A549 (cell line): ENCODE measurements at regions not wholly inside any gene's neighbourhood (a gene's known extent, or its start where the extent isn't known, plus 50 kb on each side); places are given as distances from the start of the nearest gene placed in this dataset.
A peak's percentile ranks its signal among the peaks of the same experiment; 100 is the strongest.

Source experiments
- ATAC-seq, 2 experiments: fragments of 200-7000 bp in 1 of 2; fragments of >200 bp in 1 of 2; cut with Nextera tagmentation in 1 of 2; cut with Tn5 transposase in 1 of 2; 3 replicates each; pipeline versions ENCODE4 v1.8.0 to v1.9.1; 2018 to 2020; ENCODE audit warnings: mild to moderate bottlenecking in 1 of 2, moderate library complexity in 1 of 2
- CTCF ChIA-PET: fragments of 300-600 bp; sonication (Branson Sonifier 250); formaldehyde crosslinking; extraction: SDS; loops from one replicate; lab custom pipeline; 2021; ENCODE audit warnings: antibody characterized with exemption, inconsistent platforms; lab: Yijun Ruan, JAX
- POLR2A ChIA-PET: fragments of 350-600 bp; formaldehyde crosslinking; extraction: SDS; loops from one replicate; lab custom pipeline; 2021; ENCODE audit warnings: antibody characterized with exemption, inconsistent platforms; lab: Yijun Ruan, JAX
- DNase-seq, 2 experiments: peaks; one replicate each; pipeline versions ENCODE4 v3.0.0 to v3.0.0-alpha.2; 2011 to 2016; ENCODE audit warnings: low read depth in 1 of 2, low spot score in 1 of 2
- FAIRE-seq: peaks from 2 replicates; lab custom pipeline; 2011; peaks lifted over from hg19 to GRCh38; lab: Jason Lieb, UNC
- H3K27ac ChIP-seq, 2 experiments: fragments of >200 bp; sonication (Bioruptor Twin); formaldehyde crosslinking; 3 replicates each; pipeline ENCODE4 v1.5.1; 2016 to 2017
- H3K4me1 ChIP-seq: fragments of >200 bp; sonication (Bioruptor Twin); formaldehyde crosslinking; 3 replicates; pipeline ENCODE4 v1.6.1; 2016
- H3K4me2 ChIP-seq: fragments of >200 bp; sonication (Bioruptor Twin); formaldehyde crosslinking; 3 replicates; pipeline ENCODE4 v1.6.1; 2016
- H3K4me3 ChIP-seq: fragments of >200 bp; sonication (Bioruptor Twin); formaldehyde crosslinking; 3 replicates; pipeline ENCODE4 v1.5.1; 2016
- H3K9me3 ChIP-seq: fragments of >200 bp; sonication (Bioruptor Twin); formaldehyde crosslinking; 3 replicates; pipeline ENCODE4 v1.6.1; 2016
- BHLHE40 ChIP-seq: IDR thresholded peaks from 2 replicates; pipeline ENCODE4 v1.6.1; 2012; ENCODE audit warnings: low read depth, low read length, inconsistent platforms
- CBX2 ChIP-seq: fragments of 200-600 bp; sonication (generic); IDR thresholded peaks from 2 replicates; pipeline ENCODE4 v1.6.1; 2016; ENCODE audit warnings: low read depth, mild to moderate bottlenecking, borderline replicate concordance
- CBX8 ChIP-seq: fragments of 200-600 bp; sonication (generic); IDR thresholded peaks from 2 replicates; pipeline ENCODE4 v1.6.1; 2016
- CEBPB ChIP-seq, 2 experiments: fragments of >200 bp in 1 of 2; sonication (Bioruptor Twin) in 1 of 2; formaldehyde crosslinking in 1 of 2; IDR thresholded peaks; 2 replicates each; pipeline ENCODE4 v1.6.1; 2012 to 2016
- E2F6 ChIP-seq: IDR thresholded peaks from 2 replicates; pipeline ENCODE4 v1.6.1; 2012; ENCODE audit warnings: low read depth, borderline replicate concordance
- EHMT2 ChIP-seq: fragments of 200-600 bp; sonication (generic); IDR thresholded peaks from 2 replicates; pipeline ENCODE4 v1.6.1; 2016; ENCODE audit warnings: antibody characterized with exemption, low read depth, mild to moderate bottlenecking, moderate library complexity
- EP300 ChIP-seq, 2 experiments: fragments of >200 bp; sonication (Bioruptor Twin); formaldehyde crosslinking; IDR thresholded peaks; 2 replicates in 1 of 2; 3 replicates in 1 of 2; pipeline ENCODE4 v1.6.1; 2016 to 2017
- FOSL2 ChIP-seq, 2 experiments: fragments of 450-650 bp in 1 of 2; fragments of >200 bp in 1 of 2; sonication (Bioruptor Twin) in 1 of 2; formaldehyde crosslinking; IDR thresholded peaks; 2 replicates each; pipeline versions ENCODE4 v1.5.0 to v1.6.1; 2016 to 2020; ENCODE audit warnings: mild to moderate bottlenecking in 1 of 2, moderate library complexity in 1 of 2
- FOXS1 ChIP-seq: fragments of 250-450 bp; sonication (Bioruptor Pico); IDR thresholded peaks from 2 replicates; pipeline ENCODE4 v1.5.0; 2020; ENCODE audit warnings: mild to moderate bottlenecking, moderate library complexity
- GATA3 ChIP-seq: IDR thresholded peaks from 2 replicates; pipeline ENCODE4 v1.6.1; 2012; ENCODE audit warnings: borderline replicate concordance
- HDAC2 ChIP-seq: fragments of 200-600 bp; sonication (generic); IDR thresholded peaks from 2 replicates; pipeline ENCODE4 v1.6.1; 2016
- HOXB5 ChIP-seq: fragments of 250-450 bp; sonication (Bioruptor Pico); IDR thresholded peaks from 2 replicates; pipeline ENCODE4 v1.5.0; 2020; ENCODE audit warnings: mild to moderate bottlenecking, moderate library complexity
- JUNB ChIP-seq: fragments of >200 bp; sonication (Bioruptor Twin); formaldehyde crosslinking; IDR thresholded peaks from 2 replicates; pipeline ENCODE4 v1.6.1; 2016
- MAZ ChIP-seq: fragments of 150-350 bp; IDR thresholded peaks from 2 replicates; pipeline ENCODE4 v1.6.1; 2014; ENCODE audit warnings: antibody characterized with exemption, low read depth, low read length, borderline replicate concordance
- NPAS2 ChIP-seq: fragments of 250-450 bp; sonication (Bioruptor Pico); IDR thresholded peaks from 2 replicates; pipeline ENCODE4 v1.8.0; 2022; ENCODE audit warnings: mild to moderate bottlenecking, moderate library complexity, borderline replicate concordance
- PHF8 ChIP-seq: fragments of 200-600 bp; sonication (generic); IDR thresholded peaks from 2 replicates; pipeline ENCODE4 v1.6.1; 2016; ENCODE audit warnings: low read depth, mild to moderate bottlenecking, antibody characterized with exemption, moderate library complexity, borderline replicate concordance
- RAD21 ChIP-seq, 2 experiments: fragments of >200 bp in 1 of 2; sonication (Bioruptor Twin) in 1 of 2; formaldehyde crosslinking in 1 of 2; IDR thresholded peaks in 1 of 2; conservative IDR thresholded peaks in 1 of 2; 2 replicates in 1 of 2; 3 replicates in 1 of 2; pipeline ENCODE4 v1.6.1; 2012 to 2018; ENCODE audit warnings: inconsistent platforms in 1 of 2
- RARB ChIP-seq: fragments of 250-450 bp; sonication (Bioruptor Pico); IDR thresholded peaks from 2 replicates; pipeline ENCODE4 v1.8.0; 2021; ENCODE audit warnings: mild to moderate bottlenecking, moderate library complexity
- RCOR1 ChIP-seq: fragments of 150-350 bp; IDR thresholded peaks from 2 replicates; pipeline ENCODE4 v1.6.1; 2014; ENCODE audit warnings: antibody characterized with exemption, low read length, low read depth
- RFX5 ChIP-seq: fragments of 450-650 bp; IDR thresholded peaks from 2 replicates; pipeline ENCODE4 v1.7.1; 2014; ENCODE audit warnings: antibody characterized with exemption, mild to moderate bottlenecking, moderate library complexity
- TFCP2L1 ChIP-seq: fragments of 250-450 bp; sonication (Bioruptor Pico); IDR thresholded peaks from 2 replicates; pipeline ENCODE4 v1.5.0; 2021; ENCODE audit warnings: mild to moderate bottlenecking
- TP53 ChIP-seq: fragments of 250-450 bp; sonication (Bioruptor Pico); IDR thresholded peaks from 2 replicates; pipeline ENCODE4 v1.5.0; 2021; ENCODE audit warnings: mild to moderate bottlenecking, moderate library complexity
- ZC3H11A ChIP-seq: fragments of 450-650 bp; IDR thresholded peaks from 2 replicates; pipeline ENCODE4 v1.6.1; 2014; ENCODE audit warnings: antibody characterized with exemption, mild to moderate bottlenecking
- ZFP36 ChIP-seq: fragments of 450-650 bp; IDR thresholded peaks from 2 replicates; pipeline ENCODE4 v1.6.1; 2014; ENCODE audit warnings: borderline replicate concordance; ENCODE audit not compliant: partially characterized antibody
- ZNF302 ChIP-seq: fragments of 250-450 bp; sonication (Bioruptor Pico); IDR thresholded peaks from 2 replicates; pipeline ENCODE4 v1.9.0; 2021; ENCODE audit warnings: inconsistent platforms, mild to moderate bottlenecking, moderate library complexity
- WGBS: methylation state at CpG from one replicate; pipeline ENCODE4 v1.1.6; 2017; ENCODE audit errors: missing lambda C conversion rate; 5-methylcytosine and 5-hydroxymethylcytosine counted together
- TF ChIP-seq, protein P1 (sequence below): fragments of >200 bp; sonication (Bioruptor Twin); formaldehyde crosslinking; IDR thresholded peaks from 3 replicates; pipeline ENCODE4 v1.6.1; 2016
- TF ChIP-seq, protein P2 (sequence below): fragments of 150-350 bp; IDR thresholded peaks from 2 replicates; pipeline ENCODE4 v1.6.1; 2014; ENCODE audit warnings: low read depth, mild to moderate bottlenecking, low read length

- ChIA-PET POLR2A (no interaction called here), CTCF (no interaction called here)
- Histone ChIP-seq H3K4me1 (no peaks in the 10 kb centered on the region), H3K4me3 (no peak overlapping the region), H3K9me3 (peaks cover 4% of the 10 kb centered on the region; the same call in 1 of the 3 replicates), H3K4me2 (no peak overlapping the region), H3K27ac (no peak overlapping the region)
- no peak for FAIRE-seq
- ATAC-seq = no peak
- DNase-seq = no peak
- 44% methylated on average over 3 of the region's 3 CpGs for WGBS
- TF ChIP-seq BHLHE40 (no peak), RCOR1 (no peak), TFCP2L1 (no peak)
Observed at GRCh38 chr7:115526278-115526677, 504.3 kb downstream of the TFEC start.

DNA sequence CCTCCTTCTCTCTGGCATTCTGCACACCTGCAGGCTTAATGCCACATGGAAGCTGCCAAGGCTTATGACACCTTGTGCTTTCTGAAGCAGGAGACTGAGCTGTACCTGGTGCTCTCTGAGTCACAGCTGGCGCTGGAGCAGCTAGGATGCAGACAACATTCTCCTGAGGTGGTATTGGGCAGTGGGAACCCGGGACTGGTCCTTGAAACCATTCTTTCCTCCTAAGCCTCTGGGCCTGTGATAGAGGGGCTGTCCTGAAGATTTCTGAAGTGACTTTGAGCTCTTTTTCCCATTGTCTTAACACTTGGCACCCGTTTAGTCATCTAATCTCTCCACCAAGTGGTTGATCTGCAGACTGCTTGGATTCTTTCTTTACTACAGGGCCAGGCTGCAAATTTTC lies 508.4 kb downstream of the TFEC start:
- Histone ChIP-seq H3K4me1 (no peaks in the 10 kb centered on the region), H3K9me3 (peaks cover 4% of the 10 kb centered on the region; the same call in 1 of the 3 replicates), H3K4me3 (no peak overlapping the region), H3K27ac (no peak overlapping the region), H3K4me2 (no peak overlapping the region)
- no peak for ATAC-seq
- no peak for DNase-seq
- FAIRE-seq = no peak
- CTCF ChIA-PET = interaction anchor here (1.0 kb wide), 1 partner anchor 329 kb away, joined by 3 read pairs; no protein-coding TSS in a partner anchor
- POLR2A ChIA-PET = no interaction called here
- TF ChIP-seq TP53 (CRISPR knock-in tag) = no peak
- TF ChIP-seq ZFP36 = peak; percentile 48
- TF ChIP-seq PHF8 = no peak
- WGBS = 5% methylated on average over 3 of the region's 3 CpGs

- ATAC-seq = no peak
- no peak overlapping the region for H3K4me3 ChIP-seq
- H3K4me2 ChIP-seq = no peak overlapping the region
- DNase-seq = no peak
- no peak for FAIRE-seq
- CTCF ChIA-PET = no interaction called here
- no peaks in the 10 kb centered on the region for H3K4me1 ChIP-seq
- H3K9me3 ChIP-seq = no peaks in the 10 kb centered on the region
- POLR2A ChIA-PET = no interaction called here
- 24% methylated on average over 2 of the region's 2 CpGs for WGBS
- no peak overlapping the region for H3K27ac ChIP-seq
- TF ChIP-seq RARB (CRISPR knock-in tag) (no peak), EP300 (IDR thresholded peaks at IDR 0.05) (no peak), FOXS1 (CRISPR knock-in tag) (no peak), MAZ (no peak), HDAC2 (no peak), RAD21 (conservative IDR thresholded peaks at IDR 0.05 in 1 of 2, IDR thresholded peaks at IDR 0.05 in 1 of 2) (no peak), NPAS2 (no peak), EHMT2 (no peak), CBX2 (no peak), PHF8 (no peak), HOXB5 (CRISPR knock-in tag) (no peak)
- TF ChIP-seq, protein P1, sequence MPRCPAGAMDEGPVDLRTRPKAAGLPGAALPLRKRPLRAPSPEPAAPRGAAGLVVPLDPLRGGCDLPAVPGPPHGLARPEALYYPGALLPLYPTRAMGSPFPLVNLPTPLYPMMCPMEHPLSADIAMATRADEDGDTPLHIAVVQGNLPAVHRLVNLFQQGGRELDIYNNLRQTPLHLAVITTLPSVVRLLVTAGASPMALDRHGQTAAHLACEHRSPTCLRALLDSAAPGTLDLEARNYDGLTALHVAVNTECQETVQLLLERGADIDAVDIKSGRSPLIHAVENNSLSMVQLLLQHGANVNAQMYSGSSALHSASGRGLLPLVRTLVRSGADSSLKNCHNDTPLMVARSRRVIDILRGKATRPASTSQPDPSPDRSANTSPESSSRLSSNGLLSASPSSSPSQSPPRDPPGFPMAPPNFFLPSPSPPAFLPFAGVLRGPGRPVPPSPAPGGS = no peak
Observed at GRCh38 chr7:115516341-115516740, 514.2 kb downstream of the TFEC start.

DNA sequence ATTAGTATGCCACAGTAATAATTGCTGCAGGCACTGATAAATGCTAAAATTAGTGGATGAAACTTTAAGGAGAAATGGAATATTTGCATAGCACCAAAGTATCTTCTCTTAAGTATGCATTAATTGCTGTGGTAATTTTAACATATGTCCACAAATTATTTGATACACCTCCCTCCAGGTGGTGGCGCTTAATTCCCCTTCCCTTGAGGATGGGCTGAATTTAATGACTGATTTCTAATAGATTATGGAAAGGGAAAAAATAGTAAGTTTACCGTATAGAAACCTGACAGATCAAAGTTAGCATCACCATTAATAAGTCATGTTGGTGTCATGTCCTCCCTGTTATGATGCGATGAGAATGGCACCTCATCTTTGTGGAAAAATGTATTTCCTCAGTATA lies 519.2 kb downstream of the TFEC start:
- Histone ChIP-seq H3K27ac (no peak overlapping the region), H3K4me1 (no peaks in the 10 kb centered on the region), H3K4me2 (no peak overlapping the region), H3K9me3 (no peaks in the 10 kb centered on the region), H3K4me3 (no peak overlapping the region)
- POLR2A ChIA-PET = no interaction called here
- whole genome bisulfite sequencing = 54% methylated on average over 3 of the region's 3 CpGs
- CTCF ChIA-PET = no interaction called here
- ATAC-seq = no peak
- FAIRE-seq = no peak
- no peak for TF ChIP-seq FOXS1 (CRISPR knock-in tag)
- no peak for TF ChIP-seq ZC3H11A
- TF ChIP-seq TP53 (CRISPR knock-in tag) = no peak
- TF ChIP-seq CBX2 = no peak
- TF ChIP-seq BHLHE40 = no peak
- TF ChIP-seq, protein P2, sequence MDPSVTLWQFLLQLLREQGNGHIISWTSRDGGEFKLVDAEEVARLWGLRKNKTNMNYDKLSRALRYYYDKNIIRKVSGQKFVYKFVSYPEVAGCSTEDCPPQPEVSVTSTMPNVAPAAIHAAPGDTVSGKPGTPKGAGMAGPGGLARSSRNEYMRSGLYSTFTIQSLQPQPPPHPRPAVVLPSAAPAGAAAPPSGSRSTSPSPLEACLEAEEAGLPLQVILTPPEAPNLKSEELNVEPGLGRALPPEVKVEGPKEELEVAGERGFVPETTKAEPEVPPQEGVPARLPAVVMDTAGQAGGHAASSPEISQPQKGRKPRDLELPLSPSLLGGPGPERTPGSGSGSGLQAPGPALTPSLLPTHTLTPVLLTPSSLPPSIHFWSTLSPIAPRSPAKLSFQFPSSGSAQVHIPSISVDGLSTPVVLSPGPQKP = no peak
- TF ChIP-seq ZFP36 = no peak
- TF ChIP-seq RFX5 = no peak
- TF ChIP-seq FOSL2 (IDR thresholded peaks at IDR 0.05) = no peak
- no peak for TF ChIP-seq FOSL2 (CRISPR knock-in tag; IDR thresholded peaks at IDR 0.05)
- no peak for TF ChIP-seq JUNB
- no peak for TF ChIP-seq TFCP2L1
- no peak for TF ChIP-seq CBX8
- no peak for TF ChIP-seq E2F6
- TF ChIP-seq ZNF302 (CRISPR knock-in tag) = no peak
- no peak for TF ChIP-seq CEBPB (IDR thresholded peaks at IDR 0.05)
- no peak for TF ChIP-seq GATA3
- DNase-seq = no peak
